Daoy (cell line): ENCODE measurements at regions not wholly inside any gene's neighbourhood (a gene's known extent, or its start where the extent isn't known, plus 50 kb on each side); places are given as distances from the start of the nearest gene placed in this dataset.
"Not testable (repeated sequence)": the region's sequence is repeated elsewhere in the genome, so short reads cannot be mapped to it uniquely, and the experiment has no call there.

Source experiments
- DNase-seq: peaks from one replicate; pipeline ENCODE4 v3.0.0-alpha.2; 2015; ENCODE audit warnings: low read depth

DNA sequence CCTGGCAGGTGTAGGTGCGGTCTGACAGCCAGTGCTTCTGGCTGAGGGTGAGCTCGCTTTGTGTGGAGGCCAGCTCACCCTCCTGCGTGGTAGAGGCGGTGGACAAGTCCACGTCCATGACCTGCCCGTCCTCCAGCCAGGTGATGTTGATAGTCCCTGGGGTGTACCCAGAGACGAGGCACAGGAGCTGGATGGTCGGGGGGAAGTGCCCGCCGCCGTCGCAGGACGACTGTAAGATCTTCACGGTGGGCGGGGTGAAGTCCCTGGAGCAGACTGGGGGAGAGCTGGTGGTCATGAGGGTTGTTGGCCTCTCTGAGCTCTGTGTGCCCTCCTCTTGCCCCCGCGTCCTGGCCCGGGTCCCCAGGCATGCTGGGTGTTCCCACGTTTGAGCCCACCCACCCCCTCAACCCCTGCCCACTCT lies 74.6 kb downstream of the TMEM121 start:
- no peak for DNase-seq

DNA sequence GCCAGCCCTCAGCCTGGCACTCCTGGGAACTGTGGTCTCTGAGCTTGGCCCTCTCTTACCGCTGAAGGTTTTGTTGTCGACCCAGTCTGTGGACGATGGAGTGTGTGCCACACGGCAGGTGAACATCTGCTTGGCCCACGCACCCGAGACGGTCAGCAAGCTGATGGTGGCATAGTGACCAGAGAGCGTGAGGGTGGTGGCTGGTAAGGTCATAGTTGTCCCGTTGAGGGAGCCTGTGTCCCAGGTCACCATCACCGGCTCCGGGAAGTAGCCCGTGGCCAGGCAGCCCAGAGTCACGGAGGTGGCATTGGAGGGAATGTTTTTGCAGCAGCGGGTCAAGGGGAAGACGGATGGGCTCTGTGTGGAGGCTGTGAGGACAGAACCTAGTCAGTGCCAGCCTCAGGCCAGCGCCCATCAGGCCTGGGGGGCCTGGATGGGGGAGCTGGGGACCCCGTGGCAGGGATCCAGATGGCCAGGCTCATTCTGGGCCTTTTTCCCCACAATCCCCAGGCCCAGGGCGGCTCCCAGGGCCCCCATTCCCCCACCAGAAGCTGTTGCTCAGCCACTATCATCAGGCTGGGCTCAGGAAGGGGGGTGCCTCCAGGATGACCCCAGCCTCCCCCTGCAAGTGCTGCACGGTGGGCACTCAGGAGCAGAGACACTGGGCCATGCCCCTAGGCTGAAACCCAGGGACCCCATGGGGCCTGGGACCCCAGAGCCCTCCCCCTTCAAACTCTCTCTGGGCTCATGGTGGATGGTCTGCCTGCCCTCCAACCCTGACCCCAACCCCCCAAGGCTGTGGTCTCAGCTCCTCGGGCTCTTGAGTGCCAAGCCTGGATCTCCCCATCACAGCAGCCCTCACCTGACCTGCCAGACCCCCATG lies 75.2 kb downstream of the TMEM121 start:
- DNase-seq, result no peak

DNA sequence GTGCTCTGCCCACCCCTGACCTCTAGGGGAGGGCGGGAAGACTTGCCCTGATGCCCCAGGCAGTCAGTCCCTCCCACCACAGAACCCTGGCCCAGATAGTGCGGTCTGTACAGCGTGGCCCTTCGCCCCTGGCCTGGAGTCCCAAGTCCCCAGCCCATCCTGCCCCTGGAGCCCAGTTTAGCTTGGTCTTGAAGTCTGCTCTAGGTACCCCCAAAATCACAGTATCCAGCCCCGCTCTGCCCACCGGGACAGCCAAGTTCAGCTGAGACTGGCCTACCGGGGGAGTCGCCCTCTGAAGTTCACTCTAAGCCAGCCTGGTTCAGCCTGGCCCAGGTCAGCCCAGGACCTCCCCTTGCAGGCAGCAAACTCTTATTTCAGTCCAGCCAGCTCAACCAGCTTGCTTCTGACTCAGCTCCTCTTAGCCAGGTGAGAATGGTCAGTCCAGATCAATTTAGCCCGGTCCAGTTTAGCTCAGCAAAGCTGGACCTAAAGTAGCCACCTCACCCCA lies 75.9 kb downstream of the TMEM121 start:
- DNase-seq, result no peak

DNA sequence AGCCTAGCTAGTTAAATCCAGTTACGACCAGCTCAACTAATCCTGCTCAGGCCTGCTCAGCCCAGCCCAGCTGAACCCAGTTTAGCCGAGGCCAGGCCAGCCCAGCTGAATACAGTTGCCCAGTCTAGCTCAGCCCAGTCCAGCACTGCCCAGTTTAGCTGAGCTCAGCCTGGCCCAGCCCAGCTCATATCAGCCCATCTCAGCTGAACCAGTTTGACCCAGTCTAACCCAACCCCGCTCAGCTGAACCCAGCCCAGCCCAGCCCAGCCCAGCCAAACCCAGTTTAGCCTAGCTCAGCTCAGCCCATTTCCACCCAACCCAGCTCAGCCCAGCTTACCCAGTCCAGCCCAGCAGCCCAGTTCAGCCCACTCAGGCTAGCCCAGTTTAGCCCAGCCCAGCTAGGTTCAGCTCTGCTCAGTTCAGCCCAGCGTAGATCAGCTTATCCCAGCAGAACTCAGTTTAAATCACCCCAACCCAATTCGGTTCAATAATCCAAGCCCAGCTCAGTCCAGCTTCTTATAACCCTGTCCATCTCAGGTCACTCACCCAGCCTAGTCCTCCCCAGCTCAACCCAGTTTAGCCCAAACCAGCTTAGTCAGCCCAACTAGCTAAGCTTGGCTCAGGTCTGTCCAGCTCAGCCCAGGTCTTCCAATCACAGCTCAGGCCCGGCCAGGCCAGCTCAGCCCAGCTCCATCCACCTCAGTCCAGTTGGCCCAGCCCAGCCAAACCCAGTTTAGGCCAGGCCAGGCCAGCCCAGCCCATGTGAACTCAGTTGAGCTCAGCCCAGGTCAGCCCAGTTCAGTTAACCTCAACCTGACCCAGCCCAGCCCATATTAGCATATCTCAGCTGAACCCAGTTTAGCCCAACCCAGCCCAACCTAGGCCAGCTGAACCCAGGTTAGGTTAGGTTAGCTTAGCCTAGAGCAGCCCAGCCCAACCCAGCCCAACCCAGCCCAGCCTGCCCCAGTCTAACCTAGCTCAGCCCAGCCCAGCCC lies 76.7 kb downstream of the TMEM121 start:
- DNase-seq, result no peak

DNA sequence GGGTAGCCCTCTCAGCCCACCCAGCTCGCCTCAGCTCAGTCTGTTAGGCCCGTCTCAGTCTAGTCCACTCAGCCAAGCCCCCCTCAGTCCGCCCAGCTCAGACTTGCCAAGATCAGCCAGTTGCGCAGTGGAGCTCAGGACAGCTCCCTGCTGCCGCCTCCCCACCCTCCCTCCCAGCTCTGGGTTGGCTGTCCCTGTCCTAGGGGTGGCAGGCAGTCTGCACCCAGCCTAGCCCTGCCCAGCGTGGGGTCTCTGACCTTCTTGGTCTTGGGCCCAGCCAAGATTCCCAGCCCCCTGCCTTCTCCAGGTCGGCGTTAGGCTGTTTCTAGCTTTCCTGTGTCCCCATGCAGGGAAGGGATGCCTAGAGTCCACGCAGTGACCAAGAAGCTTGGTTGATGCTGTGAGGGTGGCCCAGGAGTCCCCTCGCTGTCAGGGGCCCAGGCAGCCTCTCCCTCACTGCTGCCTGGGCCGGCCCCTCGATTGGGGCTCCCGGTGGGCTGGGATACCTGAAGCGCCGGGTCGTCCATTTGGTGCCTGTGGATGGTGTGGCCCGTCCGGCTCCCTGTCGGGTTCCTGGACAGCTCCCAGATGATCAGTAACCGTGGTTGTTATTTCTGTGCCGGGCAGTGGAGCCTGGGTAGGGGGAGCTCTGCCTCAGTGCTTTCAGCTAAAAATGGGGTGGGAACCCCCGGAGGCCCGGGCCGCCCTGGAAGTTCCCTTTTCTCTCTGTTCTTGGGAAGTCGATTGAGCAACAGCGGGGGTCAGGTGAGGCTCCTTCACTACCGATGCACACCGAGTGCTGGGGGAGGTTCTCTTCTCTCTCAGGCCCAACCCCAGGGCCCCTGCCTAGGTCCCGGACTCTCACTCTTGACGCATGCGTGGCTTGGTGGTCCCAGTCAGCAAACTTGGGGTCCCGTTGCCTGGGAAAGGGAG lies 78.4 kb downstream of the TMEM121 start:
- not testable (repeated sequence) for DNase-seq

DNA sequence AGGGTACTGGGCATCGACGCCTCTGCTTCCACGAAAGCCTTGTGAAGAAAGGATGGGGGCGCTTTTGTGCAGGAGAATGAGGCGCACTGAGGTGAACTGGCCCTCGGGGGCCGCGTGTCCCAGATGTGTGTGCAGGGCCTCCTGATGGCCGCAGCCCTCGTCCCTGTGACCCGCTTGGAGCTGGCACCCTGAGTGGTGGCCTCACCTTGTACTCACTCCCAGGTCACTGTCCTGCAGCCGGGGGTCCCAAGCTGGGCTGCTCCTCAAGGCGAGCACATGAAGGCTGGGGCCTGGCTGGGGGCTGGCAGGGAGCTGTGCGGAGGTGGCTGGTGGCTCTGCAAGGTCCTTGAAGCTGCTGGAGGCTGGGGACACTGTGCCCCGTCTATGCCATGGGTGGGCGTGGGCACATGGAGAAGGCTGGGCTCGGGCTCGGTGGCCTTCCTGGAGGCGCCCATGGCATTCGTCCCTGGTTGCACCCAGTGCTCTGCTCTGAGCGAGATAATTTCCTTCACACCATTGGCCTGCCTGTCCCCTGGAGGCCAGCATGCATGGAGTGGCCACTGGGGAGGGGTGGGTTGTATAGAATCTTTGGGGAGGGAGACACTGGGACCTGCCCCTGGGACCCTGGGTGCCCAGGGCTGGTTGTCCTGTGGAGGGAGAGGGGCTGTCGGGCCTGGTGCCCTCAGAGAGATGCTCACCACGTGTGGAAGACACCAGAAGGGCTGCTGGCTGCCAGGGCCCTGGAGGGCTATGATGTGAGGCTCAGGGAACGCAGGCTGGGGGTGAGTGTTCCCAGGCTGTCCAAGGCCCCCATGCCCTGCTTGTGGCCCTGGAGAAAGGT lies 79.3 kb downstream of the TMEM121 start:
- no peak for DNase-seq

DNA sequence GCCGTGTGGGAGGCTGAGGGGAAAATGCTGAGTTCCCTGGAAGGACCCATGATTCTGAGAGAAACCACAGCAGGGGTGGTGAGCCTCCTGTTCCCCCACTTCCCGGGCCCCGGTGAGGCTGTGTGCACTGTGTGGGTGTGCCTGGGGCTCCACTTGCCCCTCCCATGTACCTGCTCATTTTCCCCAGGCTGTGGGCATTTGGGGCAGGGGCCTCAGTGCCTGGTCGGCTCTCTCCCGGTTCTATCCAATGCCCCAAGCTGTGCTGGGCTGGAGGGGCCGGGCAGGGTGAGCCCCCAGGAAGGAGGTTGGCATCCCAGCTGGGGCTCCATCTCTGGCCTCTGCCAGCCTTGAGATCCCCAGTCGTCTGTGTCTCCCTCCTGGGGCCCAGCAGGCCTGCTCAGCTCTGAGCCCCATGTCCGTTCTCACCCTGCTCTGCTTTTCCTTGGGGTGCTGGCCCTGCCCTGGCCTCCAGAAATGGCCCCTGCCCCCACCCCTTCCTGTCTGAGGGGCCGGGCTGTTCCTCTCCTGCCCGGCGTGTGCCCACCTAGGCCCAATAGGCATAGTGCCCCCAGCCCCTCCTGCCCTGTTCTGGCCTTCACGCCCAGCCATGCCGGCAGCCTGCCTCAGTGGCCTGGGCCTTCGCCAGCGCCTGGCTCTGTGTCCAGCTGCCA lies 80.1 kb downstream of the TMEM121 start:
- not testable (repeated sequence) for DNase-seq

DNA sequence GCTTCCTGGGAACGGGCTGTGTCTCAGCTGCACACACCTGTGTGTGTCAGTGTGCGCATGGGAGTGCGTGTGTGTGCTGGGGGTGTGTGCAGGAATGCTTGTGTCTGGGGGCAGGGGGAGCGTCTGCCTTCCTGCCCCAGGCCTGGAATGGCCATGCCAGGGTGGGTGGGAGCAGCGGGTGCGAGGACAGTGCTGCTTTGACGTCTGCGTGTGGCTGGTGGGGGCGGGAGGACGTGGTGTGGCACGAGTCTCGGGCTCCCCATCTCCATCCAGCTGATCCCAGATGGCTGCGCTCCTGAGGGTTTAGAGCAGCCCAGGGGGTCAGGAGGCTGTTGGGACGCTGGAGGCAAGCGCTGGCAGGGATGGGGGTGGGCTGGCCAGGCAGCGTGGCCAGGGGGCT lies 80.6 kb downstream of the TMEM121 start:
- DNase-seq, result not testable (repeated sequence)

DNA sequence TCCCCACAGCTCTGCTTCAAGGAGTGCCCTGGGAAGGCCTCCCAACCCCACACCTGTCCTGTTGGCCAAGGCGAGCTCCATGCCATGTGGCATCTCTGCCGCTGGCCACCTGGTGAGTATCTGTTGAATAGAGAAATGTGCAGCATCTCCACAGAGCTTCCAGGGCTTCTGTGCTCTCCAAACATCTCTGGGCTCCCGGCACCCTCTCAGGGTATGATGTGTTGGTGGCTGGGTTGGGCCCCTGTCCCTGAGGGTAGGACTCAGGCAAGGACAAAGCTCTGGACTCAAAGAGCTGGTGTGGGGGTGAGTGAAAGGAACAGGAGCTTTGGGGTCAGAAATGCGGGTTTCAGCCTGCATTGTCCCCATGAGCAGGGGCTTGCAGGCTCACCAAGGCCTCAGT lies 88.6 kb downstream of the TMEM121 start:
- DNase-seq, result not testable (repeated sequence)

DNA sequence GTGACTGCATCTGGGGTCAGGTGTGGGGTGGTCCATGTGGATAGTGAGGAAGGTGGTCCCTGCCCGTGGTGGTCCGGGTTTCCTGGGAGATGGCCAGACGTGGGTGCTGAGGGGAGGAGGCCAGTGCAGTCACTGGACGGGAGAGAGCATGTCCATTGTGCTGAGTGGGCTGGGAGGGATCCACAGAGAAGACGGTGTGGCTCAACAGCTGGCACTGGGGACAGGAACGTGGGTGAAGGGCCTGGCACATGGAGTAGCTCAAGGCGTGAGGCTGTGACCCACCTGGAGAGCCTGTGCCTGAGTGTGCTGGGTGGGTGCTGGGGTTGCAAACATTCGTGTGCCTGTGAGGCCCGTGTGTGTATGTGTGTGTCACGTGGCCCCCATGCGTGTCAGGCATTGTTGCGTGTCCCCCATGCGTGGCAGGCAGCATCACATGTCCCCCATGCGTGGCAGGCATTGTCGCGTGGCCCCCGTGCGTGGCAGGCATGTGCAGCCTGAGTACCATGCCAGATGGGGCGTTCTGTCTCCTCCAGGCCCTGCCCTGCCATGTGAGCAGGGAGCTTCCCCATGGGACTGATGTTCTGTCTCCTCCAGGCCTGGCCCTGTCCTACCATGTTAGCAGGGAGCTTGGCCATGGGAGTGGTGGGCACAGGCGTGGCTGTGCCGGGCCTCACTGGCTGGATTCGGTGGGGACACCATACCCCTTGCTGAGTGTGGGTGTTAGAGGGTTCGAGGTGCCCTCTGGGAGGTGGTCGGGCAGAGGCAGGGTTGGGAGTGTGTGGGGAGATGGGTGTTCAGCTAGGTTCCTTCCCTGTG lies 89.8 kb downstream of the TMEM121 start:
- DNase-seq, result not testable (repeated sequence)

DNA sequence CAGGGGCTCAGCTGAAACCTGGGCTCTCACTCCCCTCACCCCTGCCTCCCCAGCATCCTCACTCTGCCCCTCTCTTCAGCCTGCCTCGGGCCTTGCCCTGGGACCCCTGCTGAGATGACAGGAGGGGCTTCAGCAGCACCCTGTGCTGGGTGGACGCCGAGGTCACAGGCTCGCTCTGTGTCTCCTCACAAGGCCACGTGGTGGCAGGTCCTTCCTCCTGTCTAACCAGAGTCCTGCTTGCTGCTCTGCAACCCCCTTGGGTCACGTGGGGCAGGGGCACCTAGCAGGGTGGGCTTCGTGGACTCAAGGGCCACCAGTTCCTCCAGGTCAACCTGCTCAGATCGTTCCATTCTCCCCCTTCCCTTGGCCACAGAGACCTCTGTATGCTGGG lies 90.4 kb downstream of the TMEM121 start:
- DNase-seq, result no peak

DNA sequence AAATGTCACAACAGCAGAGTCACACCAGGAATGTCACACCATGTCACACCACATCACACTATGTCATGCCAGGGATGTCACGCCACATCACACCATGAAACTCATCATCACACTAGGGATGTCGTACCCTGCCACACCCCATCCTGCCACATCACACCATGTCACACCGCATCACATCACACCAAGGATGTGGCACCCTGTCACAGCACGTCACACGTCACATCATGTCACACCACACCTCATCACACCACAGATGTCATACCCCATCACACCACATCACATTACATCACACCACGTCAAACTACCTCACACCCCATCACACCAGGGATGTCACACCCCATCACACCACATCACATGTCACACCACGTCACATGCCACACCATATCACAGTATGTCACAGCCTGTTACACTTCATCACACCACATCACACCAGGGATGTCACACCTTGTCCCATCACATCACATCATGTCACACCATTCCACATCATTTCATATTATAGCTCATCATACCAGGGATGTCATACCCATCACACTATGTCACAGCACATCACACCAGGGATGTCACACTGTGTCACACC lies 90.9 kb downstream of the TMEM121 start:
- no peak for DNase-seq

DNA sequence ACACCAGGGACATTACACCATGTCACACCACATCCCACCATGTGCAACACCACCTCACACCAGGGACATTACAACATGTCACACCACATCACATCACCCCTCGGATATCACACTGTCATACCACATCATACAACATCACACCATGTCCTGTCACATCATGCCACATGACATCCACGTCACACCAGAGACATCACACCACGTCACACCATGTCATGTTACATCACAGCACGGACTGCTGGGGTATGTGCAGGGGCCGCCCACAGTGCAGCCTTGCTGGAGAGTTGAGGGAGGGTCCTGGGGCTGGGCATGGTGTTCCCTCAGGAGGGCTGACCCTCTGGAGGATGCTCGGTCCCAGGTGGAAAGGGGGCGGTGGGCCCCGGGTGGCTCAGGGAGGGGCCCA lies 91.4 kb downstream of the TMEM121 start:
- not testable (repeated sequence) for DNase-seq

DNA sequence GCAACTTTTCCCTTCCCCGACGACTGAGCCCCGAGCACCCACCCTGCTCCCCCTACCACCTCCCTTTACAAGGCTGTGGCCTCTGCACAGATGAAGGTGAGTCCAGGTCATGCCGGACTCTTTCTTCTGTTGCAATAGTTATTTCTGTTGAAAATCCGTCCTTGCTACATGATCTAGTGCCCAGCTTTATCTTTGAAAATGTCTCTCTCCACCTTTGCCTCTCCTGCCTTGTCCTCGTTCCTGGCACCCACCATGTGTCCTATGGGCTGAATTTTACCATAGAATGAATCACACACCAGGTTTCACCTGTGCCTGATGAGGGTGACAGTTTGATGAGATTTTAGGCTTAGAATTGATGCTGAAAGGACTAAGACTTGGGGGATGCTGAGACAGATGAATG lies 92.9 kb downstream of the TMEM121 start:
- not testable (repeated sequence) for DNase-seq

DNA sequence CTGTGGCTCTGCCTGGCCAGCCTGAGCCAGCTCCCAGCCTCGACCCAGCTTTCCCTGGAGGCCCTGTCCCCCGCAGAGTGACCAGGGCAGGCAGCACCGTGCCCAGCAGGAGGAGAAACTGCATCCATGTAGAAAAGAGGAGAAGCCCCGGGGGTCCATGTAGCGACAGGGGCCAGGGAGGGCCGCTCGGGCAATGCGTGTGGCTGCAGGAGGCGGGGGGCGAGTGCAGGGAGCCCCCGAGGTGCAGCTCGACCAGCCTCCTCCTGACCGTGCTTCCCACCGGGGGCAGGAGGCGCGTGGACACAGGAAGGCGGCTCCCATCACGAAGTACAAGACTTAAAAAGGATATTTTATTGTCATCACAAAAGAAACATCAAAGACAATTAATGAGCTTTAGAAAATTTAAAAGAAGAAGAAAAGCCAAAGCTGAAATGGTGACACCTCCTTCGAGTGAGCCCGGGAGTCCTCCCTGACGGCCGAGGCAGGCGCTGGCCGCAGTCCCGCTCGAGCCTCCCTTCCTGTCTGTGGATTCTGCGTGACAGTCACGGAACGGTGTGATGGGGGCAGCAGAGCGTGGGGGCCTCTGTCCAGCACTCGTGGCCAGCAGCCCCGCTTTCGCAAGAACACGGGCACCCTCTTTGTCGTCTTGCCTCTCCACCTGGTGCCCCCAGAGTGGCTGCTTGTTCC lies 93.9 kb downstream of the TMEM121 start:
- not testable (repeated sequence) for DNase-seq

DNA sequence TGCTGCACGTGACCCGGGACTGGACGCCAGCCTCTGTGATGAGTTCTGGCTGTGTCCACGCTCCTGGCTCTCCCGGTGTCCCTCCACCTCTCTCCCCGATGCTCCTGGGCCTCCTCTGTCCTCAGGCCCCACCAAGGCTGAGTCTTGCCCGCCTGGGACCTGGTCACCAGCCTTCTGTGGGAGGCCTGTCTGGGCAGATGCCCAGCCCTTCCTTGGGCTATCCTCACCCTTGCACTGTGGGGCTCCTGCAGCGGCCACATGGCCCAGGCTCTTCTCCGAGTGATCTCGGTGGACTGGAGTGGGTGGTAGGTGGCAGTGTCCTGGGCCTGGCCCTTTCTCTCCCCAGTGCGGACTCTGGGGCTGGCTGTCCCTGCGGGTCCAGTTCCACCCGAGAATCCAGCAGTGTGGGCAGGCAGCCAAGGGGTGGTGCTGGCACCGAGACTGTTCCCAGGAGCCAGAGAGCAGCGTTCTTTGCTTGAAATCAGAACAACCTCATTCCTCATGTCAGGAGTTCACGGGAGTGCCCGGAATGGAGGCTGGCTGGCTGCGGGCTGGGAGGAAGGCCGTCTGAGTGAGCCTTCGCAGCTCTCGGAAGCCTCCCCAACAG lies 94.6 kb downstream of the TMEM121 start:
- not testable (repeated sequence) for DNase-seq
